GM12878 (cell line): ENCODE measurements at regions not wholly inside any gene's neighbourhood (a gene's known extent, or its start where the extent isn't known, plus 50 kb on each side); places are given as distances from the start of the nearest gene placed in this dataset.
"Not testable (repeated sequence)": the region's sequence is repeated elsewhere in the genome, so short reads cannot be mapped to it uniquely, and the experiment has no call there.

Source experiments
- ATAC-seq: fragments of 200-7000 bp; cut with Tn5 transposase; 3 replicates; pipeline ENCODE4 v1.9.1; 2020; ENCODE audit warnings: mild to moderate bottlenecking, moderate library complexity
- BruUV-seq: library from RNA; stranded (reverse); fragments of 400-500 nt; replicated peaks from 2 replicates; lab custom pipeline; 2021; lab: Mats Ljungman, UMichigan
- CTCF ChIA-PET: fragments of 300-600 bp; sonication (Branson Sonifier 250); formaldehyde crosslinking; extraction: SDS; loops from one replicate; lab custom pipeline; 2021; ENCODE audit warnings: inconsistent platforms; lab: Yijun Ruan, JAX
- POLR2A ChIA-PET: fragments of 350-600 bp; formaldehyde crosslinking; extraction: SDS; loops from one replicate; lab custom pipeline; 2021; ENCODE audit warnings: inconsistent platforms; lab: Charles Lee
- RAD21 ChIA-PET: fragments of 300-600 bp; sonication (Branson Sonifier 250); formaldehyde crosslinking; loops from one replicate; lab custom pipeline; 2023; ENCODE audit warnings: antibody characterized with exemption; ENCODE audit not compliant: unreplicated experiment; lab: Charles Lee
- SMC1A ChIA-PET: fragments of 300-600 bp; sonication (Branson Sonifier 250); formaldehyde crosslinking; loops from one replicate; lab custom pipeline; 2023; ENCODE audit not compliant: unreplicated experiment, uncharacterized antibody; lab: Charles Lee
- DNase-seq: peaks from one replicate; pipeline ENCODE4 v3.0.0-alpha.2; 2011; ENCODE audit warnings: low read depth, low spot score
- FAIRE-seq: peaks from 3 replicates; lab custom pipeline; 2011; peaks lifted over from hg19 to GRCh38; lab: Jason Lieb, UNC
- H2AFZ ChIP-seq: 2 replicates; pipeline ENCODE4 v1.6.0; 2011; ENCODE audit warnings: low read depth, low read length, control low read depth; ENCODE audit not compliant: control insufficient read depth
- H3K27ac ChIP-seq: 2 replicates; pipeline ENCODE4 v1.5.1; 2011; ENCODE audit warnings: control low read depth; ENCODE audit not compliant: control insufficient read depth, insufficient read depth
- H3K27me3 ChIP-seq, 2 experiments: replicated peaks in 1 of 2; 2 replicates each; pipeline versions ENCODE4 v1.6.0 to v1.6.1; 2011; ENCODE audit warnings: low read length in 1 of 2; ENCODE audit not compliant: control insufficient read depth in 2 of 2, insufficient read depth in 2 of 2
- H3K36me3 ChIP-seq, 2 experiments: 2 replicates each; pipeline ENCODE4 v1.5.1; 2011; ENCODE audit warnings: low read length in 1 of 2; ENCODE audit not compliant: control insufficient read depth in 2 of 2, insufficient read depth in 2 of 2
- H3K4me1 ChIP-seq: 2 replicates; pipeline ENCODE4 v1.6.1; 2011; ENCODE audit warnings: mild to moderate bottlenecking, low read length, moderate library complexity, mixed read lengths; ENCODE audit not compliant: control insufficient read depth, insufficient read depth
- H3K4me2 ChIP-seq: 2 replicates; pipeline ENCODE4 v1.6.0; 2011; ENCODE audit warnings: control low read depth; ENCODE audit not compliant: control insufficient read depth, insufficient read depth
- H3K4me3 ChIP-seq: fragments of 200-600 bp; sonication (generic); 2 replicates; pipeline ENCODE4 v1.5.1; 2016
- H3K79me2 ChIP-seq: 2 replicates; pipeline ENCODE4 v1.6.0; 2011; ENCODE audit warnings: low read length; ENCODE audit not compliant: control insufficient read depth, insufficient read depth
- H3K9ac ChIP-seq: 2 replicates; pipeline ENCODE4 v1.8.0; 2011; ENCODE audit warnings: low read length, control low read depth, mixed read lengths; ENCODE audit not compliant: control insufficient read depth, insufficient read depth
- H3K9me3 ChIP-seq: replicated peaks from 3 replicates; pipeline ENCODE4 v1.5.1; 2011; ENCODE audit warnings: mild to moderate bottlenecking, low read length; ENCODE audit not compliant: control insufficient read depth, insufficient read depth
- H4K20me1 ChIP-seq: 2 replicates; pipeline ENCODE4 v1.6.0; 2011; ENCODE audit not compliant: control insufficient read depth, insufficient read depth
- BHLHE40 ChIP-seq, 2 experiments: fragments of 450-650 bp in 1 of 2; IDR thresholded peaks; 2 replicates each; pipeline ENCODE4 v1.6.1; 2011 to 2017; ENCODE audit warnings: low read depth in 2 of 2, borderline replicate concordance in 1 of 2, improper control_type of control experiment in 1 of 2, low read length in 1 of 2, mild to moderate bottlenecking in 1 of 2
- HDGF ChIP-seq: fragments of 450-650 bp; IDR thresholded peaks from 2 replicates; pipeline ENCODE4 v1.6.1; 2016; ENCODE audit warnings: antibody characterized with exemption
- IKZF2 ChIP-seq, 2 experiments: fragments of 450-650 bp; IDR thresholded peaks; 2 replicates each; pipeline ENCODE4 v1.6.1; 2017; ENCODE audit warnings: mild to moderate bottlenecking in 2 of 2, moderate library complexity in 2 of 2
- IRF3 ChIP-seq: fragments of 450-650 bp; IDR thresholded peaks from 2 replicates; pipeline ENCODE4 v1.6.1; 2014; ENCODE audit warnings: mild to moderate bottlenecking
- KLF5 ChIP-seq: fragments of 450-650 bp; IDR thresholded peaks from 2 replicates; pipeline ENCODE4 v1.6.1; 2014; ENCODE audit warnings: mild to moderate bottlenecking; ENCODE audit not compliant: partially characterized antibody
- RBBP5 ChIP-seq: fragments of 200-600 bp; sonication (generic); conservative IDR thresholded peaks from 2 replicates; pipeline ENCODE4 v1.6.1; 2016
- SMAD5 ChIP-seq: IDR thresholded peaks from 2 replicates; pipeline ENCODE4 v1.6.1; 2016; ENCODE audit warnings: antibody characterized with exemption, low read depth
- SMARCA5 ChIP-seq: fragments of 450-650 bp; IDR thresholded peaks from 2 replicates; pipeline ENCODE4 v1.6.1; 2017; ENCODE audit warnings: mild to moderate bottlenecking
- STAT1 ChIP-seq: fragments of 450-650 bp; conservative IDR thresholded peaks from 2 replicates; pipeline ENCODE4 v1.6.1; 2014; ENCODE audit warnings: antibody characterized with exemption, mild to moderate bottlenecking
- YY1 ChIP-seq: IDR thresholded peaks from 2 replicates; pipeline ENCODE4 v1.6.1; 2011; ENCODE audit warnings: low read depth, mild to moderate bottlenecking, low read length
- ZNF384 ChIP-seq: IDR thresholded peaks from 2 replicates; pipeline ENCODE4 v1.6.1; 2012; ENCODE audit warnings: low read depth, mild to moderate bottlenecking, low read length, improper control_type of control experiment, borderline replicate concordance
- ZNF687 ChIP-seq: fragments of 450-650 bp; IDR thresholded peaks from 2 replicates; pipeline ENCODE4 v1.6.1; 2017; ENCODE audit warnings: mild to moderate bottlenecking, moderate library complexity
- ZZZ3 ChIP-seq: IDR thresholded peaks from 2 replicates; pipeline ENCODE4 v1.6.1; 2011; ENCODE audit warnings: low read depth; ENCODE audit not compliant: control insufficient read depth, insufficient read length
- WGBS: methylation state at CpG from one replicate; pipeline ENCODE4 v1.1.6; 2016; ENCODE audit warnings: low lambda C conversion rate; ENCODE audit not compliant: insufficient replicate concordance, insufficient coverage; ENCODE audit errors: missing lambda C conversion rate; 5-methylcytosine and 5-hydroxymethylcytosine counted together
- in situ Hi-C: fragments of 300-500 bp; cut with MboI; formaldehyde crosslinking; loops from 9 replicates; pipeline ENCODE4 v1.14.3; 2018; ENCODE audit warnings: mixed read lengths
- intact Hi-C: fragments of 100-400 bp; cut with micrococcal nuclease; formaldehyde crosslinking; loops from one replicate; pipeline ENCODE4 v1.14.2; 2022; ENCODE audit not compliant: unreplicated experiment

GRCh38 chr3:10109-10996 lies 186.2 kb upstream of the CHL1 start:
- BruUV-seq, POLR2A ChIA-PET, intact Hi-C loops, CTCF ChIA-PET, H3K4me3 ChIP-seq, SMC1A ChIA-PET, H2AFZ ChIP-seq, in situ Hi-C loops, RAD21 ChIA-PET, ATAC-seq, H3K4me2 ChIP-seq, FAIRE-seq, H3K27me3 ChIP-seq, H3K79me2 ChIP-seq, H3K4me1 ChIP-seq, DNase-seq, H3K27ac ChIP-seq, H3K9ac ChIP-seq, H3K9me3 ChIP-seq, H3K36me3 ChIP-seq, H4K20me1 ChIP-seq: not testable (repeated sequence)
- WGBS: no CpG with 5 or more reads among the region's 15 CpGs

GRCh38 chr3:11734-12133 lies 184.8 kb upstream of the CHL1 start:
- no peak for ATAC-seq
- H4K20me1 ChIP-seq: no peaks in the 10 kb centered on the region
- no peak for TF ChIP-seq IRF3
- no peak for TF ChIP-seq ZNF687
- no peak for TF ChIP-seq BHLHE40 (IDR thresholded peaks at IDR 0.05; ENCODE audit: borderline replicate concordance in 1 of 2, low read depth in 2 of 2, low read length in 1 of 2)
- TF ChIP-seq YY1: no peak
- TF ChIP-seq RBBP5: no peak
- no peak for TF ChIP-seq ZNF384
- TF ChIP-seq HDGF: no peak
- no peak for TF ChIP-seq IKZF2 (IDR thresholded peaks at IDR 0.05)
- TF ChIP-seq KLF5: no peak
- TF ChIP-seq SMARCA5: no peak
- TF ChIP-seq ZZZ3: no peak
- TF ChIP-seq STAT1: no peak
- no peak for TF ChIP-seq SMAD5

More at GRCh38 chr3:11734-12133, 184.8 kb upstream of the CHL1 start:
- no peak overlapping the region for H2AFZ ChIP-seq
- H3K27ac ChIP-seq: no peak overlapping the region
- no peak overlapping the region for H3K4me3 ChIP-seq
- in situ Hi-C loops: no loop called here
- H3K9me3 ChIP-seq: no peaks in the 10 kb centered on the region
- H3K4me1 ChIP-seq: no peaks in the 10 kb centered on the region
- ChIA-PET POLR2A (no interaction called here), RAD21 (interaction anchor here (2.1 kb wide), 1 partner anchor 343 kb away, joined by 17 read pairs; no protein-coding TSS in a partner anchor), SMC1A (no interaction called here), CTCF (interaction anchor here (0.9 to 2.1 kb wide), 2 partner anchors 20 to 342 kb away, joined by 3 to 10 read pairs; no protein-coding TSS in a partner anchor)
- BruUV-seq: no TSS peak
- H3K4me2 ChIP-seq: no peak overlapping the region
- DNase-seq (no peak), FAIRE-seq (no peak)
- no peak overlapping the region for H3K9ac ChIP-seq
- no peaks in the 10 kb centered on the region for H3K79me2 ChIP-seq
- 86% methylated on average over 12 of the region's 22 CpGs for whole genome bisulfite sequencing
- intact Hi-C loops: no loop called here
- H3K27me3 ChIP-seq: no peaks in the 10 kb centered on the region
- no peaks in the 10 kb centered on the region for H3K36me3 ChIP-seq
